Ascending aorta (tissue), 2 donors: ENCODE measurements at regions not wholly inside any gene's neighbourhood (a gene's known extent, or its start where the extent isn't known, plus 50 kb on each side); places are given as distances from the start of the nearest gene placed in this dataset.

ENCODE experiments used
- DNase-seq, 2 donors: peaks; one replicate each; pipeline ENCODE4 v3.0.0-alpha.2; 2019; ENCODE audit warnings: low spot score in 2 of 2
- H3K27ac ChIP-seq, 2 donors: fragments of 200-600 bp; sonication (generic); one replicate each; pipeline ENCODE4 v1.5.1; 2016 to 2017; ENCODE audit warnings: mild to moderate bottlenecking in 1 of 2
- H3K27me3 ChIP-seq: fragments of 200-600 bp; sonication (generic); one replicate; pipeline ENCODE4 v1.5.1; 2017
- H3K36me3 ChIP-seq, 2 donors: fragments of 200-600 bp; sonication (generic); one replicate each; pipeline ENCODE4 v1.5.1; 2016
- H3K4me1 ChIP-seq, 2 donors: fragments of 200-600 bp; sonication (generic); one replicate each; pipeline ENCODE4 v1.5.1; 2016 to 2017; ENCODE audit warnings: mild to moderate bottlenecking in 1 of 2
- H3K4me3 ChIP-seq, 2 donors: fragments of 200-600 bp; sonication (generic); one replicate each; pipeline ENCODE4 v1.5.1; 2016 to 2017; ENCODE audit warnings: mild to moderate bottlenecking in 1 of 2
- H3K9me3 ChIP-seq, 2 donors: fragments of 200-600 bp; sonication (generic); one replicate each; pipeline ENCODE4 v1.5.1; 2016
- CTCF ChIP-seq, 3 experiments: fragments of 200-600 bp in 2 of 3; fragments of 450-650 bp in 1 of 3; sonication (generic) in 2 of 3; IDR thresholded peaks; one replicate each; pipeline ENCODE4 v1.5.1; 2016 to 2019; ENCODE audit warnings: antibody characterized with exemption in 3 of 3, mild to moderate bottlenecking in 1 of 3, moderate library complexity in 1 of 3
- intact Hi-C: fragments of 100-400 bp; cut with DNase I; formaldehyde crosslinking; loops from one replicate; pipeline ENCODE4 v1.15.1; 2023

GRCh38 chr12:116426391-116427136, 132.6 kb upstream of the MAP1LC3B2 start:
- H3K9me3 ChIP-seq, result peaks cover 0 to 5% of the 10 kb centered on the region in 2 donors
- TF ChIP-seq CTCF (IDR thresholded peaks at IDR 0.05), result peak; percentile 19 to 55 (median 40)
- H3K4me3 ChIP-seq, result no peak overlapping the region
- H3K4me1 ChIP-seq, result peaks cover 0 to 11% of the 10 kb centered on the region in 2 donors
- H3K27ac ChIP-seq, result peak overlapping the region in 1 of 2 donors; percentile 48
- no peaks in the 10 kb centered on the region for H3K27me3 ChIP-seq
- intact Hi-C loops, result loop anchor here (1.0 to 10.0 kb wide), 5 partner anchors 16 to 432 kb away; partner anchors contain the start of gene MED13L
- H3K36me3 ChIP-seq, result no peaks in the 10 kb centered on the region
- peak; percentile 35 to 95 for DNase-seq

DNA sequence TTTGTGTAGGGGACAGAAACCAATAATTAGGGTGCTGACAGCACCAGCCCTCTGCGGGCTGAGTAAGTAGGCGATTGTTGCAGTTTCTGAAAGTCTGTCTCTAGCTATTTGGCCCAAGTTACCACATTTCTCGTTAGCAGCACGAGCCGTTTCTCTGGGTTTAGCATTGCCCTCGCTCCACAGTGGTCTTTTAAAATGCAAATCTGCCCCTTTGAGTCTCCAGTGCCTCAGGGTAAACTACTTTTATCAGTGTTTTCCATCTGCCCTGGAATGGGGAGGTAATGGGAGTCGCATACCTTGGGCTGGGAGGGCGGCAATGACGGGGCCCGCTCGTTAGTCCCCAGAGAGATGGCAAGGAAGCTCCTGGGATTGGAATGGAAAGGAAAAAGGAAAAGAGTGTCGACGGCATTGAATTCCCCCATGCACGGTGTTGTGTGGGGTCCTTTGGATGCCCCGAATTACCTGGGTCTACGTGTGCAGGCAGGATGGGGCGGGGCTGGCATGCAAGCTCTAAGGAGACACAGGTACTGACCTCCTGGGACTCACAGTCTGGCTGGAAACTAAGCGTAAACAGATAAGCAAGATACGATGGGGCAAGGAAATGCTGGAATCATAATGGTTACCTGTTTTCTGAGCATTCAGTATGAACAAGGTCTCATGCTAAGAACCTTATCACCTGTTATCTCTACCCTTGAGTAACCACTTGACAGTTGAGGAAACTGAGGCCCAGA, 131.8 kb upstream of the MAP1LC3B2 start:
- H3K36me3 ChIP-seq, result no peaks in the 10 kb centered on the region
- H3K4me3 ChIP-seq, result no peak overlapping the region
- intact Hi-C loops, result loop anchor here (2.0 to 10.0 kb wide), 4 partner anchors 17 to 433 kb away; no protein-coding TSS in a partner anchor
- DNase-seq, result no peak
- H3K27ac ChIP-seq, result peak overlapping the region in 1 of 2 donors; percentile 0
- peaks cover 0 to 15% of the 10 kb centered on the region in 2 donors for H3K4me1 ChIP-seq
- TF ChIP-seq CTCF (IDR thresholded peaks at IDR 0.05), result no peak
- H3K27me3 ChIP-seq, result no peaks in the 10 kb centered on the region
- H3K9me3 ChIP-seq, result no peaks in the 10 kb centered on the region

DNA sequence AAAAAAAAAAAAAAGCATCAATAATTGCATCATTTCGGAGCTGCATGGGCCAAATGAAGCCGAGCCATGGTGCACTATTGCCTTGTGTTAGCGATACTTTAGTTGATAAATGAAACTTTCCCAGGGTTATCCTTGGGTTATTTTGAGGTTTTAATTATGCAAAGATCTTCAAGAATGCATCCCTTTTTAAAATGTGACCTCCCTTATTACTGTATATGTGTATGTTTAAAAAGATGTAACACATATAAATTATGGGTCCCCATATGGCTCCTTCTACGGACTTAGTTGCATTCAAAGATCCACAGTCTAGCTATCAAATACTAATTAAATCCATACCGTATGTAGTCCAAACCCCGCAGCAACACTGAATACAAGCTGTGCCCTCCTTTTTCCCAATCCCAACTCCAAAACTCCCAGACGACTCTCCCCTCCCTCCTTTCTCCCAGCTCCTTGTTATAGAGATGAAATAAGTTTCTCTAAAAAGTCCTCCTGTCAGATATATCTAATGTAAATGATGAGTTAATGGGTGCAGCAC, 129.3 kb upstream of the MAP1LC3B2 start:
- H3K9me3 ChIP-seq, result no peaks in the 10 kb centered on the region
- no peak overlapping the region for H3K4me3 ChIP-seq
- intact Hi-C loops, result loop anchor here (5.0 to 10.0 kb wide), 3 partner anchors 167 to 435 kb away; no protein-coding TSS in a partner anchor
- TF ChIP-seq CTCF (IDR thresholded peaks at IDR 0.05), result no peak
- H3K4me1 ChIP-seq, result peaks cover 4 to 23% of the 10 kb centered on the region in 2 donors
- H3K27me3 ChIP-seq, result no peaks in the 10 kb centered on the region
- no peak overlapping the region for H3K27ac ChIP-seq
- no peaks in the 10 kb centered on the region for H3K36me3 ChIP-seq
- DNase-seq, result no peak

GRCh38 chr12:116430911-116431565, 128.1 kb upstream of the MAP1LC3B2 start:
- no peak for DNase-seq
- H3K4me3 ChIP-seq, result no peak overlapping the region
- no peaks in the 10 kb centered on the region for H3K9me3 ChIP-seq
- no peaks in the 10 kb centered on the region for H3K36me3 ChIP-seq
- no peak overlapping the region for H3K27ac ChIP-seq
- H3K4me1 ChIP-seq, result peaks cover 4 to 21% of the 10 kb centered on the region in 2 donors
- intact Hi-C loops, result loop anchor here (5.0 kb wide), 1 partner anchor 166 kb away; no protein-coding TSS in a partner anchor
- TF ChIP-seq CTCF (IDR thresholded peaks at IDR 0.05), result no peak
- no peaks in the 10 kb centered on the region for H3K27me3 ChIP-seq

DNA sequence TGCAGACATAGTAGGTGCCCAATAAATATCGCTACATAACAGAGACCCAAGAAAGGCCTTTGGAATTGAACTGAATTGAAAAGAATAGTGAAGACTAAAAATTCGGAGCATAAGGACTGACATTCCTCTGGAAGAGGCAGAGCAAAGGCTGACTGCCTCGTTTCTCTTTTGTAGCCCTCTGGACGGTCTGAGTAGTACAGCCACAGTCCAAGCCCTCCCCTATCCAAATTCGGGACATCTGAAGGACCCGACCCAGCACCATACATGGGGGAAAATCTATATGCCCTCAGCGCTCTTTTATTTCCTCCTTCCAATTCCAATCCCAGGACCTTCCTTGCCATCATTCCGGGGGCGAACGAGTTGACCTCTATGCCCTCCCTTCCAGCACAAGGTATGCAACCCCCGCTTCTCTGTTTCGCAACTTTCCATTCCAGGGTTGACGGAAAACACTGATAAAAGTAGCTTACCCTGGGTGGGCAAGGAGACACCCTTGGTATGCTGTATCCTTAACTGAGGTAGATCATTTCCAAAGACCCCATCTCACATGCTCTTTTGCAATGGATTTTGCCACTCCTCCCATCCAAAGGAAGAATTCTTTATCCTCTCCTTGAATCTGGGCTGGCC, 127.4 kb upstream of the MAP1LC3B2 start:
- intact Hi-C loops, result loop anchor here (5.0 kb wide), 1 partner anchor 166 kb away; no protein-coding TSS in a partner anchor
- no peak for DNase-seq
- Histone ChIP-seq H3K36me3 (no peaks in the 10 kb centered on the region), H3K4me1 (peaks cover 4 to 17% of the 10 kb centered on the region in 2 donors), H3K4me3 (no peak overlapping the region), H3K27me3 (no peaks in the 10 kb centered on the region), H3K27ac (peak overlapping the region in 1 of 2 donors; percentile 4), H3K9me3 (no peaks in the 10 kb centered on the region)
- no peak for TF ChIP-seq CTCF (IDR thresholded peaks at IDR 0.05)
